ENCODE measurements at regions not wholly inside any gene's neighbourhood (a gene's known extent, or its start where the extent isn't known, plus 50 kb on each side); places are given as distances from the start of the nearest gene placed in this dataset.

DNA sequence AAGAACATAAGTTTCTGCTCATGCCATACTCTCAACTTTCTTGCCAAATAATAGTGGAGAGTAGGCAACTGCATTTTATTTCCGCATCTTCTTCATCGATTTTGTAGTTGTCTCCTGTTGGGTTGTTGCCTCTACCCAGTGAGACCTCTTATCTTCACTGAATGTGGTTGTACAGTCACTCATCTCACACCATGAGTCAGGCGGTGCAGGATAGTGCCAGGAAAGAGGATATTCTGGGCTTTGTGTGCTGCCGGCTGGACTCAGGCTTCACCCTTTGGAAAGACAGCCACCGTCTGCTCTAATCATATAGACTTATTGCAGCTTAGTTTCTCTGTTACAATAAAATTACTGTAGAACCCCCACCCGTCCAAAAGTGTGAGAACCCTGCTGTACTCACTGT, 154.3 kb upstream of the USP24 start:
- TF ChIP-seq, protein P1, sequence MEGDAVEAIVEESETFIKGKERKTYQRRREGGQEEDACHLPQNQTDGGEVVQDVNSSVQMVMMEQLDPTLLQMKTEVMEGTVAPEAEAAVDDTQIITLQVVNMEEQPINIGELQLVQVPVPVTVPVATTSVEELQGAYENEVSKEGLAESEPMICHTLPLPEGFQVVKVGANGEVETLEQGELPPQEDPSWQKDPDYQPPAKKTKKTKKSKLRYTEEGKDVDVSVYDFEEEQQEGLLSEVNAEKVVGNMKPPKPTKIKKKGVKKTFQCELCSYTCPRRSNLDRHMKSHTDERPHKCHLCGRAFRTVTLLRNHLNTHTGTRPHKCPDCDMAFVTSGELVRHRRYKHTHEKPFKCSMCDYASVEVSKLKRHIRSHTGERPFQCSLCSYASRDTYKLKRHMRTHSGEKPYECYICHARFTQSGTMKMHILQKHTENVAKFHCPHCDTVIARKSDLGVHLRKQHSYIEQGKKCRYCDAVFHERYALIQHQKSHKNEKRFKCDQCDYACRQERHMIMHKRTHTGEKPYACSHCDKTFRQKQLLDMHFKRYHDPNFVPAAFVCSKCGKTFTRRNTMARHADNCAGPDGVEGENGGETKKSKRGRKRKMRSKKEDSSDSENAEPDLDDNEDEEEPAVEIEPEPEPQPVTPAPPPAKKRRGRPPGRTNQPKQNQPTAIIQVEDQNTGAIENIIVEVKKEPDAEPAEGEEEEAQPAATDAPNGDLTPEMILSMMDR (IDR thresholded peaks at IDR 0.05): no peak
- TF ChIP-seq EP300 (IDR thresholded peaks at IDR 0.05) (no peak), POLR2A (IDR thresholded peaks at IDR 0.05; ENCODE audit: low read depth) (no peak)
